ENCODE measurements at regions not wholly inside any gene's neighbourhood (a gene's known extent, or its start where the extent isn't known, plus 50 kb on each side); places are given as distances from the start of the nearest gene placed in this dataset.

DNA sequence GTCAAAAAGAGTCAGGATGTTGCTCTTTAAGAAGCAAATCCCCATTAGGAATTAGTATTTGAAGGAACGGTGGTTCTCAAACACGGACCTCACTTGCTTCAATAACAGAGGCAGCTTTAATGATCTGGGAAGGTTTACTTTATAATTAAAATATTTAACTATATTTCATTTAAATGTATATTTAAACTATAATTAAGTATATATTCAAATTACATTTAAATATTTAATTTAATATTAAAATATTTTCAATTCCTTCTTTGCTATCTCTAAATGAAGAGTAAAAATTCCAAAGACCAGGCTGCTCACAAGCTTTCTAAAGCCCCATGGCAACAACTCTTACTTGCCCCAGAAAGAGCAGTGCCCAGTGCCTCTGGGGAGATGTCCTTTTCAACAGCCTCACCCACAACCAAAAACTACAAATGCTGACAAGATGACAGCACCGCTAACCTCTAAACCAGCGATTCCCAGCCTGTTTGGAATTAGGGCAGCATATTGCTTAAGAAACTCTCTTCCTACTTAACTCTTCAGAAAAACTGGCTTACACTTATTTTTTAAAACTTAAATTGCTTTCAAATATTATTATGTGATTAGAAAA is 62.9 kb upstream of the POU3F3 start:
- no peak overlapping the region for H3K4me2 ChIP-seq (ENCODE audit: insufficient read depth, insufficient read length, low read length)
- Mint-ChIP-seq H3K36me3 (ENCODE audit: insufficient read depth in 1 of 3, low read depth in 3 of 3) (no peaks in the 10 kb centered on the region), H3K4me1 (peaks cover 17 to 22% of the 10 kb centered on the region in 2 experiments), H3K4me3 (no peak overlapping the region), H3K27ac (no peak overlapping the region), H3K9me3 (no peaks in the 10 kb centered on the region), H3K27me3 (ENCODE audit: low read depth) (peaks cover 15% of the 10 kb centered on the region)
- H2BK20ac ChIP-seq (ENCODE audit: low read depth, low read length, poor library complexity, severe bottlenecking), result no peak overlapping the region
- no CpG with 5 or more reads among the region's 4 CpGs for WGBS (ENCODE audit: extremely low coverage, insufficient read length, low lambda C conversion rate)
- H3K27ac ChIP-seq (ENCODE audit: insufficient read length, low read depth, low read length), result no peak overlapping the region
- H2BK12ac ChIP-seq (ENCODE audit: insufficient read length, low read depth, low read length), result no peak overlapping the region
- H2BK15ac ChIP-seq (ENCODE audit: low read depth, low read length), result no peak overlapping the region
- H3K4me1 ChIP-seq (ENCODE audit: insufficient read depth, low read length), result peaks cover 6% of the 10 kb centered on the region; the same call in 1 of the 2 replicates
- no peaks in the 10 kb centered on the region for H3K27me3 ChIP-seq (ENCODE audit: insufficient read depth, low read length)
- H3K14ac ChIP-seq (ENCODE audit: insufficient read depth, low read length), result no peak overlapping the region
- H3K9me3 ChIP-seq (ENCODE audit: control insufficient read depth, low read depth, low read length), result no peaks in the 10 kb centered on the region
- H3T11ph ChIP-seq (ENCODE audit: low read length), result no peak overlapping the region
- no peak overlapping the region for H4K91ac ChIP-seq (ENCODE audit: insufficient read length, low read depth, low read length)
- no peak overlapping the region for H2BK120ac ChIP-seq (ENCODE audit: low read depth, low read length, poor library complexity, severe bottlenecking)
- no peak overlapping the region for H4K5ac ChIP-seq (ENCODE audit: insufficient read length, low read depth, low read length)
- H2AK5ac ChIP-seq (ENCODE audit: insufficient read length, low read length), result no peak overlapping the region
- H3K18ac ChIP-seq (ENCODE audit: insufficient read length, low read depth, low read length), result no peak overlapping the region
- H4K20me1 ChIP-seq (ENCODE audit: control insufficient read depth, insufficient read depth, insufficient read length), result no peaks in the 10 kb centered on the region
- no peaks in the 10 kb centered on the region for H3K79me1 ChIP-seq (ENCODE audit: insufficient read depth, low read depth, low read length, poor library complexity, severe bottlenecking)
- H2AFZ ChIP-seq (ENCODE audit: low read length), result no peak overlapping the region
- no peak overlapping the region for H3K56ac ChIP-seq (ENCODE audit: insufficient read length, low read depth, low read length)
- no peak overlapping the region for H3K23ac ChIP-seq (ENCODE audit: insufficient read length, low read depth, low read length)
- no peak overlapping the region for H2BK5ac ChIP-seq (ENCODE audit: insufficient read length, low read length)
- H3K23me2 ChIP-seq (ENCODE audit: insufficient read length, low read depth, low read length, poor library complexity, severe bottlenecking), result no peaks in the 10 kb centered on the region
- H3K79me2 ChIP-seq (ENCODE audit: insufficient read depth, low read length), result no peaks in the 10 kb centered on the region
- no peak overlapping the region for H4K8ac ChIP-seq (replicated peaks; ENCODE audit: insufficient read length, low read depth, low read length)
- H3K4ac ChIP-seq (ENCODE audit: low read depth, low read length), result no peak overlapping the region
- no peak for DNase-seq
- TF ChIP-seq, protein P1, sequence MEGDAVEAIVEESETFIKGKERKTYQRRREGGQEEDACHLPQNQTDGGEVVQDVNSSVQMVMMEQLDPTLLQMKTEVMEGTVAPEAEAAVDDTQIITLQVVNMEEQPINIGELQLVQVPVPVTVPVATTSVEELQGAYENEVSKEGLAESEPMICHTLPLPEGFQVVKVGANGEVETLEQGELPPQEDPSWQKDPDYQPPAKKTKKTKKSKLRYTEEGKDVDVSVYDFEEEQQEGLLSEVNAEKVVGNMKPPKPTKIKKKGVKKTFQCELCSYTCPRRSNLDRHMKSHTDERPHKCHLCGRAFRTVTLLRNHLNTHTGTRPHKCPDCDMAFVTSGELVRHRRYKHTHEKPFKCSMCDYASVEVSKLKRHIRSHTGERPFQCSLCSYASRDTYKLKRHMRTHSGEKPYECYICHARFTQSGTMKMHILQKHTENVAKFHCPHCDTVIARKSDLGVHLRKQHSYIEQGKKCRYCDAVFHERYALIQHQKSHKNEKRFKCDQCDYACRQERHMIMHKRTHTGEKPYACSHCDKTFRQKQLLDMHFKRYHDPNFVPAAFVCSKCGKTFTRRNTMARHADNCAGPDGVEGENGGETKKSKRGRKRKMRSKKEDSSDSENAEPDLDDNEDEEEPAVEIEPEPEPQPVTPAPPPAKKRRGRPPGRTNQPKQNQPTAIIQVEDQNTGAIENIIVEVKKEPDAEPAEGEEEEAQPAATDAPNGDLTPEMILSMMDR (conservative IDR thresholded peaks at IDR 0.05), result no peak
- no peak overlapping the region for H3K9ac ChIP-seq (ENCODE audit: extremely low read depth, insufficient read length, low read length)

All from H9 (cell line).